ENCODE measurements at regions not wholly inside any gene's neighbourhood (a gene's known extent, or its start where the extent isn't known, plus 50 kb on each side); places are given as distances from the start of the nearest gene placed in this dataset.
A peak's percentile ranks its signal among the peaks of the same experiment; 100 is the strongest.

DNA sequence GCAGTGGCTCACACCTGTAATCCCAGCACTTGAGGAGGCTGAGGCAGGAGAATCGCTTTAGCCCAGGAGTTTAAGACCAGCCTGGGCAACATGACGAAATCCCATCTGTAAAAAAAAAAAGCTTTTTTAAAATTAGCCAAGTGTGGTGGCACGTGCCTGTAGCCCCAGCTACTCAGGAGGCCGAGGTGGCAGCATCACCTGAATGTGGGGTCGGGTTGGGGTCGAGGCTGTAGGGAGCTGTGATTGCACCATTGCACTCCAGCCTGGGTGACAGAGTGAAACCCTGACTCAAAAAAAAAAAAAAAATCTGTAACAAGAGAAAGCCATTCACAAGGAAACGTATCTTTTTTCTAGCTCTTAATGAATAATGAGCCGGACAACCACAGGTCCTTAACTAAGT lies 74.7 kb upstream of the DLG1 start:
- DNase-seq (ENCODE audit: low spot score): no peak
- in situ Hi-C loops (cut with MboI; ENCODE audit: low pct_unique_long_range_greater_than_20kb, low sequenced_read_pairs, unreplicated experiment): no loop called here
- TF ChIP-seq, protein P1, sequence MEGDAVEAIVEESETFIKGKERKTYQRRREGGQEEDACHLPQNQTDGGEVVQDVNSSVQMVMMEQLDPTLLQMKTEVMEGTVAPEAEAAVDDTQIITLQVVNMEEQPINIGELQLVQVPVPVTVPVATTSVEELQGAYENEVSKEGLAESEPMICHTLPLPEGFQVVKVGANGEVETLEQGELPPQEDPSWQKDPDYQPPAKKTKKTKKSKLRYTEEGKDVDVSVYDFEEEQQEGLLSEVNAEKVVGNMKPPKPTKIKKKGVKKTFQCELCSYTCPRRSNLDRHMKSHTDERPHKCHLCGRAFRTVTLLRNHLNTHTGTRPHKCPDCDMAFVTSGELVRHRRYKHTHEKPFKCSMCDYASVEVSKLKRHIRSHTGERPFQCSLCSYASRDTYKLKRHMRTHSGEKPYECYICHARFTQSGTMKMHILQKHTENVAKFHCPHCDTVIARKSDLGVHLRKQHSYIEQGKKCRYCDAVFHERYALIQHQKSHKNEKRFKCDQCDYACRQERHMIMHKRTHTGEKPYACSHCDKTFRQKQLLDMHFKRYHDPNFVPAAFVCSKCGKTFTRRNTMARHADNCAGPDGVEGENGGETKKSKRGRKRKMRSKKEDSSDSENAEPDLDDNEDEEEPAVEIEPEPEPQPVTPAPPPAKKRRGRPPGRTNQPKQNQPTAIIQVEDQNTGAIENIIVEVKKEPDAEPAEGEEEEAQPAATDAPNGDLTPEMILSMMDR (IDR thresholded peaks at IDR 0.05; ENCODE audit: extremely low read depth, insufficient read depth, missing control alignments): no peak

DNA sequence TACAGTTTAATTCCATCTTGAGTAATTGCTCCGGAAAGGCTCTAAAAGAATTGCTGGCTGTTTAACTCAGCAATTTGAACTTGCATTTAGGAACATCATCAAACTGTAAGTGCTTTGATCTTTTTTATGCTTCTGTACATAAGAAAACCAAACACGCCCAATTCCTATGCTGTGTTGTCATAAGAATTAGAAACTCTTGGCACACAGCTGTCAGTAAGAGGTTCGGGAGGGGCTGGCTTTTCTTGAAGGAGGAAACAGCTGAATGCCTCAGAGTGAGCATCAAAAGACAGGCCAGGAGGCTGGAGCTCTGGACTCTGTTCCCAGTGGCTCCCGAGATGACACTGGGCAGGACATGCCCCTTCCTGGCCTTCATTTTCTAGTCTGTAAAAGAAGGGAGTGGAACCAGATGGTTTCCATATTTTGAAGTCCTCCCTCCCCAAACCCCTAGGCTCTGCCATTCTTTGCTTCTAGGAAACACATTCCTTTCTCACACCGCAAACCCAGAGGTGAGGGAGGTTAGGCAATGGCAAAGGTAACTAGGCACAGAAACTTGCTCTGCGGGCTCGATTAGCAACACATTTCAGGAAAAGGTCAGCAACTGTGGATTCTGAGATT lies 73.7 kb upstream of the DLG1 start:
- in situ Hi-C loops (cut with MboI; ENCODE audit: low pct_unique_long_range_greater_than_20kb, low sequenced_read_pairs, unreplicated experiment): no loop called here
- DNase-seq (ENCODE audit: low spot score): peak; percentile 1
- TF ChIP-seq, protein P1 (IDR thresholded peaks at IDR 0.05; ENCODE audit: extremely low read depth, insufficient read depth, missing control alignments): no peak

DNA sequence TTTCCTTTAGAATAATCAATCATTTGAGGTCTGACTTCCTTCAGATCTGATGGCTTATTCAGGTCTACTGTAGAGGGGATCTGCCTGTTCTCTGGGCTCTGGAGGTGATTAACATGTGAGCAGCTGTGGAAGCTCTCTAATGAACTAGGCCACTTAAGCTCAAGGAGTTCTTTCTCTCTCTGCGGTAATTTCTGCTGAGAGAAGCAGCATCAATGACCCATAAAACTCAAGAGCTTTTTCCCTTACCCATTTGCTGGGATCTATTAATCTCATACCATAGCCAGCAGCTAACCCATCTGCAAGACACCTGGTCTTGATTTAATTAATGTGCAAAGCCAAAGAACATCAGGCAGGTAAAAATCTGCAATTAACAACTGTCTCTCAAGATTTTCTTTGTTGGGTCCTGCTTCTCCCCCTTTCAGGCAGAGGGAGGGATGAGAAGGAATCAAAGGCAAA lies 73.2 kb upstream of the DLG1 start:
- peak; percentile 1 for DNase-seq (ENCODE audit: low spot score)
- in situ Hi-C loops (cut with MboI; ENCODE audit: low pct_unique_long_range_greater_than_20kb, low sequenced_read_pairs, unreplicated experiment): no loop called here
- TF ChIP-seq, protein P1 (IDR thresholded peaks at IDR 0.05; ENCODE audit: extremely low read depth, insufficient read depth, missing control alignments): no peak

DNA sequence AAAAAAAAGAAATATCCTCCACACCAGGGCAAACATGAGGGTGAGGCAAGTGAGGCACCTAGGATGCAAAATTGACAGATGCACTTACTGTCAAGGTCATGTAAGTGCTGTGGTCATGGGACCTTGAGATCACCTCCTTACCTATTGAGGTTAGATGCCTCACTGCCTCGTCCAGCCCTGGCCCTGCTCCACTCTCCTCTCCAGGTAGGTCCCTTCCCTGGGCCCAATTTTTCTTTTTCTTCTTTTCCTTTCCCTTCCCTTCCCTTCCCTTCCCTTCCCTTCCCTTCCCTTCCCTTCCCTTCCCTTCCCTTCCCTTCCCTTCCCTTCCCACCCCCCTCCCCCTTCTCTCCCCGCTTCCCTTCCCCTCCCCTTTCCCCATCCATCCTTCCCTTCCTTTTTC lies 71.1 kb upstream of the DLG1 start:
- DNase-seq (ENCODE audit: low spot score): no peak

DNA sequence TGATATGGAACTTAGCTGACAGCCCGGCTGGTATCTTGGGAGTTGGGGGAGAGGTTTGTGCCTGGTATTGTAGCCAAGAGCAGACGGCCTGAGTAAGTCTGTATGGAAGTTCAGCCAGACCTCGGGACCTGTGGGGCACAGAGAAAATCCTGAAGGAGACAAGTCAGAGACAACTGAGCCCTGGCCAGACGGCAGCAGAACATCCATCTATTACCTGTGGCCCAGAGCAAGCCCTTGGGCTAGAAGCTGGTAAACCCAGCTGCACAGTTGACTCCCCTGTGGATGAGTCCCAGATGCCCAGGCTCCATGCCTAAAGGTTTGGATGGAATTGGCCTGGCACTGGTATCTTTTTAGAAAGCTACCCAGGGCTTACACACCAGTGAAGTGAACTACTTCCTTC lies 70.4 kb upstream of the DLG1 start:
- in situ Hi-C loops (cut with MboI; ENCODE audit: low pct_unique_long_range_greater_than_20kb, low sequenced_read_pairs, unreplicated experiment): no loop called here
- TF ChIP-seq, protein P1 (IDR thresholded peaks at IDR 0.05; ENCODE audit: extremely low read depth, insufficient read depth, missing control alignments): no peak
- no peak for DNase-seq (ENCODE audit: low spot score)

More for the DNA sequence above, 71.1 kb upstream of the DLG1 start:
- in situ Hi-C loops (cut with MboI; ENCODE audit: low pct_unique_long_range_greater_than_20kb, low sequenced_read_pairs, unreplicated experiment): no loop called here
- TF ChIP-seq, protein P1 (IDR thresholded peaks at IDR 0.05; ENCODE audit: extremely low read depth, insufficient read depth, missing control alignments): no peak

DNA sequence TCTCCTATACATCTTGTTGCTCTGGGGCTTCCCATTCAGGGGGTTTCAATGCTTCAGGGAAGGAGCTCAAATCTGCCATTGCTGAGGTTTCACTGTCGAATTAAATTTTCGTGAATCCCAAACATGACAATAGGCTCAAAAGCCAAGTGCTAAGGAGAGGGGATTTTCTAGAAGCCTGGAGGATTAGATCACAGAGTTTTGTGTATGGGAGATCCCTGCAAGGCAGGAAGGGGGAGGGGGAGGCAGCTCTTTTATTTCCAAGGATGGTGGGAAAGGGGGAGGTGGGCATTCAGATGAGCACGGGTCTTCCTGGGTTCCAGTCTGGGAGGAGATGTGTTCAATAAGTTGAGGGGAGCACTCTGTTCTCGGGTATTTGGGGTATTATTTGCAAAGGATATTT lies 69.9 kb upstream of the DLG1 start:
- in situ Hi-C loops (cut with MboI; ENCODE audit: low pct_unique_long_range_greater_than_20kb, low sequenced_read_pairs, unreplicated experiment): no loop called here
- peak; percentile 2 for DNase-seq (ENCODE audit: low spot score)
- TF ChIP-seq, protein P1 (IDR thresholded peaks at IDR 0.05; ENCODE audit: extremely low read depth, insufficient read depth, missing control alignments): no peak
